COR-L47 (cell line): ENCODE measurements at regions not wholly inside any gene's neighbourhood (a gene's known extent, or its start where the extent isn't known, plus 50 kb on each side); places are given as distances from the start of the nearest gene placed in this dataset.

Experiments used
- DNase-seq: peaks from one replicate; lab custom pipeline; 2025; lab: John Stamatoyannopoulos, UW

DNA sequence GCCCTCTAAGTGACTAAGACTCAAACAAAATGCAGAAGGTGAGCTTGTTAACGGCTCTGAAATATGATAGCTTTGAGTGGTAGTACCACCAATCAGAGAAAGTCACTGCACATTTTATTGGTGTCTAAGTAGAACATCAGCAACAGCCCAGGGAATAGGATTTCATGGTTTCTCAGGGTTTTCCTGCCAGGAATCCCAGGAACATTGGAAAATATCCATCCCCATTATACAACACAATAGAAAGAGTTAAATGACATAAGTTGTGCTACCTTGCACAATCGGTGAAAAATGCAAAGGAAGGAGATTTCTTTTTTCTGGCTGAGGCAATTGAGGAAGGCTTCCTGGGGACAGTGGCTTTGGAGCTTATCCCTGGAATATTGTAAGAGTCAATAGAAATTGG is 283.1 kb downstream of the HLX start:
- no peak for DNase-seq

DNA sequence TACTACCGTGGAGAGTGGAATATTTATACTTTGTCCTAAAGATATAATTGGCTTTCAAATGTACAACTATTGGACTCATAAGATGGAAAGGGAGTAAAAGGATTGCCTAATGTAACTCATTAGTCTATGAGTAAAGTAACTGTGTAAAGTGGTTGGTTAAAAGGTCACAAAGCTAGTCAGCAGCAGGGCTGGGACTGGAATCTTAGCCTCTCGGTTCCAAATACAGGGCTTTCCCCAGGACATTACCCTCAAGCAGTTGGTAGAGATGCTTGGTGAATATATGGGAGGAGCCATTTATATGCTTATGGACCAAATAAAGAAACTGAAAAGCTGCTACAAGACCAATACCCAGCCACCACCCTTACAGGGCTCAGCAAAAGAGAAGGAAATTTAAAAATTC is 283.7 kb downstream of the HLX start:
- no peak for DNase-seq

DNA sequence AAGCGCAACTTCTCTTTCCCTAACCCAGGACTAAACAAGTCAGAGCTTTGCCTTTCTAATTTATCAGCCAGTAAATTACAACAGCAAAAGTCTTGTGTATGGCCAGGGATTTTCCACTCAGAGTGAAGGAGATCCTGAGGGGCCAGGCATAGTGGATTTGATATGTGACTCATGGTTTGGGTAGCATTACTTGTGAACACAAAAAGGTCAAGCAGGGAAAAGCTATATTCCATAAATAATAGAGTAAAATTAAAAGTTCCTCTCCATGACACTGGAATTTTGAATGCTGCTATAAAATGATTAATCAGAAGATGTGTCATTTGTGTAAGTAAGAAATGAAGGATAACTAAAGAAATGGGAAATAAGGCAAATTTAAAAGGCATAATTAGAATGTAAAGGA is 284.8 kb downstream of the HLX start:
- no peak for DNase-seq

DNA sequence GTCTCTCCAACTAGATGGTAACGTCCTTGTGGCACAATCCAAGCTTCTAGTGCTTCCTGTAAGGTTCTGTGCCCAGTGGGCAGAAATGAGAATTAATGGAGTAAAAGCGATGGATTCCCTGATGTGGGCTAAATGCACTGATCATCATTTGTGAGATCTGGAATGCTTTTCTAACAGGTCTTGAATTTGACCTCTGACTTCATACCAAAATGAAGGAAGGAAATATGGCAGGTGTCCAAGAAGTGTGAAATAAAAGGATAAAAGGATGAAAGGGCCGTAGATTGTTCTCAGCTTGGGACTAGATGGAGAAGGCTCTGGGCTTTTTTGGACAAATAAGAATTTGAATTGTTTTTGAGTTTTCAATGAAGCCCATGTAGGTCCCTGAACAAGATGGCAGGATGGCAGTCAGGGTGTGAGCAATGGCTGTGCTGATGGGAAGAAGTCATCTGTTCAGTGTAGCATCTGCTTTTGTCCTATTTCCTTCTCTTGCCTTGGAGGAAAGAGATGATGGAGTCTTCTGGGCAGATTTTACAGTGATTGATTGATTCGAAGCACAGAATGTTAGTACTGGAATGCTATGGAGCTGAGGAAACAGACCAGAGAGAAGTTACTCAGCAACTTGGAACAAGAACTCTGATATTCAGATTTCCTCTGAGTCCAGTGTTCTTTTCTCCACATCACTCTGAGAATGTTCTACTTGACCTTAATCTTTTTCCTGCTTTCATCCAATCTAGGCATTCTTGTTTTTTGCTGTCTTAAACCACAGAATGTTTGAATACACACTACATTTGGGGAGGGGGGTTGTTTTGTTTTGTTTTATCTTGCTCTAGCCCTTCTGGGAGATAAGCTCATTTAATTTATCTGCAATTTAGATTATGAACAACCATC is 286.0 kb downstream of the HLX start:
- DNase-seq, result no peak

DNA sequence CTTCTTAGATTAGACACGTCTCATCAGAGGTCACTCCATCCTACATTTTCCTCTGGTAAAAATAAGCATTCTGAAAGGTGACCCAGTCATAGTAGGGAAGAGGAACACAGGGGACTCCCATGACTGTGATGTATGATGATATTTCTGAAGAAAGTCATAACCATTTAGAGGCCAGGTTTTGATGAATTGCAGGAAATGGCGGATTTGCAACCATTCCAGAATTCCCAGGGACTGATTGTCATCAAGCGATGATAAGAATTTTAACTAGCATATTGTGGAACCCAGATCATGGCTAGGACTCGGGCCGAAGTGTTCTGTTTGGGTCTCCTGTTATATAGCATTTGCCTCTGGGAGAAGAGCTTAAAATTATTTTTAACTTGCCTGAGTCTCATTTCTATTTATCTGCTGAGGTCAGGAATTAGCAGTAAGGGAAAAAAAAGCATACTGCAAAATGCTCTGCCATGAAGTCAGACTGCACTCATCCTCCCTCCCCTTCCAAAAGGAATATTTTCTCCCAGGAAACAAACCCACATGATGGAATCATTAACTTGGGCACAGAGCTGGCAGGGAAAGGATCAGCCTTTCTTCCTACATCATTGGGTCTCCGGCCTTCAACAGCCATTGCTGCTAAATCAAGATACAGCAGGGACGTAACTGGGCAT is 286.7 kb downstream of the HLX start:
- DNase-seq, result no peak

DNA sequence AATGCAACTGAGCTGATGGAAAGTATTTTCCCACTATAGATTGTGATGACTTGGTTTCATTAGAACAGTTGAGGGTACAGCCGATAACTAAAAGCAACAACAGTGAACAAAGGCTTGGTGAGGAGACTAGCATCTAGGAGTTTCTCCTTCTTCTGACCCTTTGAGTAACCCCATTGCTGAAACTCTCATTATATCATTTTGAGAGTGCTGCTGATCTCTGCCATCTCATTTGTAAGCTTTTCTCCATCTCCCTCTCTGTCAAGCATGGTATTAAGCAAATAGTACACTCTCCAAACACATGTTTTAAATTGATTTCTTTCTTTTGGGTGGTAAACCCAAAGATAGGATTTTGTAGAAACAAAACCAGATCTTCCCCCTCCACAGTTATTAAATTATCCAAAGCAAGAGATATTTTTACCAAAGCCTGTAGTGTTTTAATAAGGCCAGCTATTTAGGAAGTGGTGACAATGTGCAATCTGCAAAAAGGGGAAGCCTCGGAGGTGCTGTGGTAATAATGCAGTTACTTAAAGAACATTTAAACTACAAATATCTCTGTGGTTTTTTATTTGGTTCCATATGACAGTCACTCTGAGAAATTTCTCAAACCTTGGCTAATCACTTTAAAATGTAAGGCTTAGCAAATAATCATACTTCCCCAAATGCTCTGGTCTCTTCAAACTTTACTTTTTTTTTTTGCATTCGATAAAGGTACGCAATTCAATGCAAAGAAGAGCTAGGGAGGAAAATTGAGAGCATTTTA is 287.5 kb downstream of the HLX start:
- no peak for DNase-seq

DNA sequence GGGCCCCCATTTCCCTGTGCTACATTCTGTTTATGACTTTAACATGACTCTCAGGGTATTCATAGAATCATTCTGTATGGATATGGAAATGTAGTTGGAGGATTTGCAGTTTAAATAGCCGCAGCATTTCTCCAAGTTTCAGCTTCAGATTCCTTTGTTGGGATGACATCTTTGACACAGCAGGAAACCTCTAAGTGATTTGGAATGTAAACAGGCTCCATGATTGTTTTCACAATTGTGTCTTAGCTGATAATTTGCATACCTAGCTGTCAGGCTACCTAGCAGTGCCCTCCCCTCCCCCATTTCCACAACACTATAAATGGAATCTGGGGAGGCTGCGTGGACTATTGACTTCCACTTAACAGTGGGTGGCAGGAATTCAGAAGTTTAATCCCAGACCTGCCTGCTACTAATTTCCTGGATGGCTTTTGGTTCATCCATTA is 290.2 kb downstream of the HLX start:
- DNase-seq, result no peak

DNA sequence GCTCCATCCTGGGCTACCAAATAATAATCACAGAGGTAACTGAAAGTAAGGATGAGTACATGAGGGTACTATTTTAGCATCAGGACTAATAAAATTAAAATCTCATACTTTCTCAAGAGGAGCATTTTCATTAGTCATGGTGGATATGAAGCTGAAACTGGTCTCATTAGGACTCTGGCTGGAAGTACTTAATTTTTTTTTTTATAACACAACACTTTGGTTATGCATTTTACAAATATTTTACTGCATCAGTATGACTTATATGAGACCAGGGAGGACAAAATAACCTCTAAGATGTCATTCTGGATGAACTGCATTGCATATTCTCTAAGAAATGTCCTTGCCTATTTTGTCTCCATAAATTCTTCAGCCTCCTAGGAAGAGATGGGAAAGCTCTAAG is 290.9 kb downstream of the HLX start:
- DNase-seq, result no peak

- DNase-seq, result no peak
These were observed 292.5 kb downstream of the HLX start for GRCh38 chr1:221171768-221172167.

DNA sequence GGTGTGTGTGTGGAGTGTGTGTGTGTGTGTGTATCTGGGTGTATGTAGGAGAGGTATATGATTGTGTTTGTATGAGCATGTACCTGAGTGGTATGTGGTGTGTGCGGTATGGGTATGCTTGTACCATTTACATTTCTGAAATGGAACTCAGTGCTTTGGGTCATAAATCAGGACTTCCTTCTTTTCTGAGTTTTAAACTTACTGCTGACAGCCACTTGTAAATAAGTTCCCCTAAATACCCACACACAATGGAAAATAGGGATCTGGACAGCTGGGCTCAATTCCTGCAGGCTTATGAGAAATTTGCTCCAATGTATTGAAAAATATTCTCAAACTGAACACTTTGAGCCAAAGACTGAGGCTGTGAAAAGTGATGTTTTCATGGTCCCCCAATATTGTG is 293.6 kb downstream of the HLX start:
- no peak for DNase-seq

GRCh38 chr1:221174330-221174993 is 295.2 kb downstream of the HLX start:
- DNase-seq, result no peak

- no peak for DNase-seq
These were observed 296.0 kb downstream of the HLX start for GRCh38 chr1:221175249-221175648.

DNA sequence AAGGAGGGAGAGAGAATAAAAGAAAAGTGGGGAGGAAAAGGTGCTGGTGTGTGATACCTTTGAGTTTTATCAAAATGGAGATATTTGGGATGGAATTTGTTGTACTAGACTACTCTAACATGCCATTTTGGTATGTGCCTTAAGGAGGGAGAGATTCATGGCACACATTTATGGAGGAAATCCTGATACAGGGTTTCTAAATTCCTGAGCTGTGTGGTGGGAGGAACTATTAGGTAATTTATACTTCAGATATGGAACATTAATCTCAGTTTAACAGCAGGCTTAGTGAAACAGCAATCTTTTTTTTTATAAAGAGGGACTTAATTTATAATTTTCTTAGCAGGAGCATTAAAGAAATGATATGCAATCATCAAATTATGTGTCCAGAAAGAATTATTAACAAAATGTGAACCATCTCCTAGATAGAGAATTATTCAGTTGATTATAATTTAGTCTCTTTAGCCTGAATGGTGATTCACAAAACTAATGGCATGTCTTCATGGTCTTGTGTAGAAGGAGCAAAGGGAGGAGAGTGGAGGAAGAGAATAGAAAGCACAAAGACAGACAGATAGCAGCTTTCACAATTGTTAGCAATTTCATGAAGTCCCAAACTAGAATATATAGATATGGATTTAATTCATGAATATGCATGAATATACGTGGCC is 301.6 kb downstream of the HLX start:
- DNase-seq, result no peak

DNA sequence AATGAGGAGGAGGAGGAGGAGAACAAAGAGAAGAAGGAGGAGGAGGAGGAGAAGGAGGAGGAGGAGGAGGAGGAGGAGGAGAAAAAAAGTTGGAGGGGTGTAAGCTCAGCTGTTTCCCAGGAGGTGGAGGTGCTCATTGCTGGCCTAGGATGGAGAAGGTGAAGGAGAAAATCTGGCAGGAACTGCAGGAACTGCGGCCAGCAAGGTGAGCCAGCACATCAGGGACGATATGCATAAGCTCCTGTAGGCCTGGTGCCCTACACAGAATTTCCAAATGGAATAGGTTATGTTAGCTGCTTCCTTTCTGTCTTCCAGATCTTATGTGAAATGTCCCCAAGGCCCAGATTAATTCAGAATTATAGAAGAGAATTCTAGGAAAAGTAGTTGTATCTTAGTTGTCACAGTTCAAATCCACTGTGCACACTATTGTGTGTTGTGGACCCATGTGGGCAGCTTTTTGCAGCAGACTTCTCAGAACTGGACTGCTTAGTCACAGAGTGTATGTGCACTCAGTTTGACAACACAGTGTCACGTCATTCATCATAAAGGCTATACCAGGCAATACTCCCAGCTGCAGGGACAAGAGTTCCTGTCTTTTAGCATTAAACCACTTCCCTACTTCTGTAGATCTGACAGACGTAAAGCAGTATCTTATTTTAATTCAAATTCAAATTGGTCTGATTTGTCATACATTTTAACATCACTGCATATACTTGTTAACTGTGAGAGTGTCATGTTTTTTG is 303.7 kb downstream of the HLX start:
- DNase-seq, result no peak

DNA sequence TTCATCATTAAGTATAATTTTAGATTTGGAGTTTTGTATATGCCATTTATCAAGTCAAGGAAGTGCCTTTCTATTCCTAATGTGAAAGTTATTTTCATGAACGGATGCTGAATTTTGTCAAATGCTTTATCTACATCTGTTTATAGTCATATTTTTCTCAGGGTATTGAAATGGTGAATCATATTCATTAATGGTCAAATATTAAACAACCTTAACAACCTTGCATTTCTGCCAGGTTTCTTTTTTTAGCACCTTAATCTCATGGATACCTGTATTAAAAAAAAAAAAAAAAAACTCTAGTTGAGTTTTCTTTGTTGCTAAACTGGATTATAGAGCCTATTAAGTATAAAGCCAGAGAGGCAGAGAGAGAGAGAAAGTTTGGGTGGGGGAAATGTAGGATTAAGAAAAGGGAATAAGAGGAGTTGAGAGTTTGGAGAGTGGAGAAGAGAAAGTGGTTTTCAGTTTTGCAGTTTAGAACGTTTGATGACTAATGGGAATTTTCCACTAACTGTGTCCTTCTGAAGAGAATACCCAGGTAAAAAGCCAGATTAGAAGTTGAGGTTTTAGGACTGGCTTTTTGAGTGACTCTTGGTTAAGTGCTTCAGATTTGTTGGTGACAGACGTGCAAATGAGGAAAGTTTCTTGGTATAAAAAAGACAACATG is 305.0 kb downstream of the HLX start:
- no peak for DNase-seq

GRCh38 chr1:221187174-221187573 is 307.9 kb downstream of the HLX start:
- no peak for DNase-seq

GRCh38 chr1:221188458-221188857 is 309.2 kb downstream of the HLX start:
- no peak for DNase-seq

GRCh38 chr1:221190249-221190648 is 311.0 kb downstream of the HLX start:
- DNase-seq, result no peak

- no peak for DNase-seq
These were observed 312.8 kb downstream of the HLX start for GRCh38 chr1:221192055-221192454.

DNA sequence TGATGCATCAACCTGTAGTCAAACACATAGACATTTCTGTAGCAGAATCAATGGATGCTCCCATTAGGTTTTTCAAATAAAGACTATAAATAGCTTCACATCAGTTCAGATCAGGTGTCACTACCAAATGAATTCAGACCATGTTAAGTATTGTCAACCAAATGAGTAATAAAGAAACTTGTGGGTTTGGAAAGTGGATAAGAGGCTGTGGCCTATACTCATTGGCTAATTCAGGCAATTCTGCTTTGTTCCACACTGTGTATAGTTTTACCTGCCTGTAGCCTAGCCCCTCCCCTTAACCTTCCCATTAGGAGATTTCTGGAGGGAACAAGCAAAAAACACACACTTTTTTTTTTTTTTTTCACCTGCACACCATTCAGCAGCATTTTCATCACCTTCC is 321.2 kb downstream of the HLX start:
- no peak for DNase-seq
